DND-41 (cell line): ENCODE measurements at regions not wholly inside any gene's neighbourhood (a gene's known extent, or its start where the extent isn't known, plus 50 kb on each side); places are given as distances from the start of the nearest gene placed in this dataset.

Experiments used
- EZH2 ChIP-seq: IDR thresholded peaks from 3 replicates; pipeline ENCODE4 v1.6.1; 2012; ENCODE audit warnings: borderline replicate concordance, low read depth, mild to moderate bottlenecking, moderate library complexity, low read length, inconsistent platforms; ENCODE audit not compliant: severe bottlenecking
- TF ChIP-seq, protein P1 (sequence below): IDR thresholded peaks from 2 replicates; pipeline ENCODE4 v1.5.1; 2012; ENCODE audit warnings: borderline replicate concordance, low read length, moderate library complexity, mild to moderate bottlenecking; ENCODE audit not compliant: poor library complexity, severe bottlenecking; ENCODE audit errors: extremely low read depth

DNA sequence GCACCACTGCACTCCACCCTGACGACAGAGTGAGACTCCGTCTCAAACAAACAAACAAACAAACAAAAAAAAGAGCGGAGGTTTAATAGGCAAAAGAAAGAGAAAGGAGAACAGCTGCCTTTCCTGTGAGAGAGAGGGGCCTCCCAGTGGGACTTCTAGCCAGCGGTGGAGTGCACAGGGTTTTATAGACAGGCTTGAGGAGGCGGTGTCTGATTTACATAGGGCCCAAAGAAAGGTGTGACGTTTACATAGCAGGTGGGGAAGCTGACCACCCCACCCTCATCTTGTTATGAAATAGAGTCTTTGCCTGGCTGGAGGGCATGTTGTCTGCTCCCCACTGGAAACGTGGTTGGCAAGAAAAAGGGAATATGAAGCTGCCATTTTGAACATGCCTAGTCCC, 106.0 kb upstream of the CSNK1A1L start:
- TF ChIP-seq, protein P1, sequence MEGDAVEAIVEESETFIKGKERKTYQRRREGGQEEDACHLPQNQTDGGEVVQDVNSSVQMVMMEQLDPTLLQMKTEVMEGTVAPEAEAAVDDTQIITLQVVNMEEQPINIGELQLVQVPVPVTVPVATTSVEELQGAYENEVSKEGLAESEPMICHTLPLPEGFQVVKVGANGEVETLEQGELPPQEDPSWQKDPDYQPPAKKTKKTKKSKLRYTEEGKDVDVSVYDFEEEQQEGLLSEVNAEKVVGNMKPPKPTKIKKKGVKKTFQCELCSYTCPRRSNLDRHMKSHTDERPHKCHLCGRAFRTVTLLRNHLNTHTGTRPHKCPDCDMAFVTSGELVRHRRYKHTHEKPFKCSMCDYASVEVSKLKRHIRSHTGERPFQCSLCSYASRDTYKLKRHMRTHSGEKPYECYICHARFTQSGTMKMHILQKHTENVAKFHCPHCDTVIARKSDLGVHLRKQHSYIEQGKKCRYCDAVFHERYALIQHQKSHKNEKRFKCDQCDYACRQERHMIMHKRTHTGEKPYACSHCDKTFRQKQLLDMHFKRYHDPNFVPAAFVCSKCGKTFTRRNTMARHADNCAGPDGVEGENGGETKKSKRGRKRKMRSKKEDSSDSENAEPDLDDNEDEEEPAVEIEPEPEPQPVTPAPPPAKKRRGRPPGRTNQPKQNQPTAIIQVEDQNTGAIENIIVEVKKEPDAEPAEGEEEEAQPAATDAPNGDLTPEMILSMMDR: no peak
- TF ChIP-seq EZH2: no peak
